IPS-NIHi11 (cell line): ENCODE measurements at regions not wholly inside any gene's neighbourhood (a gene's known extent, or its start where the extent isn't known, plus 50 kb on each side); places are given as distances from the start of the nearest gene placed in this dataset.

Experiments
- DNase-seq: peaks from one replicate; pipeline ENCODE4 v3.0.0; 2012; ENCODE audit warnings: mixed read lengths, low spot score

- DNase-seq, result no peak
These were observed 139.3 kb upstream of the ROBO2 start for GRCh38 chr3:76900596-76900995.

- DNase-seq, result no peak
These were observed 131.7 kb upstream of the ROBO2 start for GRCh38 chr3:76908156-76908555.

GRCh38 chr3:76912841-76913383 is 127.0 kb upstream of the ROBO2 start:
- DNase-seq, result no peak

- DNase-seq, result no peak
These were observed 122.5 kb upstream of the ROBO2 start for GRCh38 chr3:76917436-76917835.

GRCh38 chr3:76920511-76920910 is 119.4 kb upstream of the ROBO2 start:
- no peak for DNase-seq

GRCh38 chr3:76923485-76923884 is 116.4 kb upstream of the ROBO2 start:
- DNase-seq, result no peak

- no peak for DNase-seq
These were observed 109.2 kb upstream of the ROBO2 start for GRCh38 chr3:76930712-76931111.

GRCh38 chr3:76933245-76933644 is 106.7 kb upstream of the ROBO2 start:
- no peak for DNase-seq

- no peak for DNase-seq
These were observed 100.9 kb upstream of the ROBO2 start for GRCh38 chr3:76938962-76939361.

GRCh38 chr3:76940181-76940770 is 99.6 kb upstream of the ROBO2 start:
- DNase-seq, result no peak

GRCh38 chr3:76941376-76941775 is 98.5 kb upstream of the ROBO2 start:
- DNase-seq, result no peak

GRCh38 chr3:76942101-76942500 is 97.8 kb upstream of the ROBO2 start:
- DNase-seq, result no peak

GRCh38 chr3:76943058-76943457 is 96.8 kb upstream of the ROBO2 start:
- DNase-seq, result peak; percentile 63

GRCh38 chr3:76943671-76944070 is 96.2 kb upstream of the ROBO2 start:
- DNase-seq, result no peak

GRCh38 chr3:76949033-76949432 is 90.9 kb upstream of the ROBO2 start:
- no peak for DNase-seq

- no peak for DNase-seq
These were observed 90.4 kb upstream of the ROBO2 start for GRCh38 chr3:76949462-76949861.

GRCh38 chr3:76950590-76950989 is 89.3 kb upstream of the ROBO2 start:
- DNase-seq, result no peak

GRCh38 chr3:76954412-76954811 is 85.5 kb upstream of the ROBO2 start:
- no peak for DNase-seq

- no peak for DNase-seq
These were observed 81.6 kb upstream of the ROBO2 start for GRCh38 chr3:76958274-76958673.

GRCh38 chr3:76958861-76959260 is 81.0 kb upstream of the ROBO2 start:
- DNase-seq, result no peak

GRCh38 chr3:76961284-76961683 is 78.6 kb upstream of the ROBO2 start:
- DNase-seq, result no peak

- no peak for DNase-seq
These were observed 74.7 kb upstream of the ROBO2 start for GRCh38 chr3:76965122-76965725.

- DNase-seq, result no peak
These were observed 70.4 kb upstream of the ROBO2 start for GRCh38 chr3:76969471-76969870.

- DNase-seq, result no peak
These were observed 69.8 kb upstream of the ROBO2 start for GRCh38 chr3:76969996-76970615.
